Neural progenitor cell (in vitro differentiated cells): ENCODE measurements at regions not wholly inside any gene's neighbourhood (a gene's known extent, or its start where the extent isn't known, plus 50 kb on each side); places are given as distances from the start of the nearest gene placed in this dataset.

Experiments used
- CTCF ChIP-seq: fragments of 200-600 bp; sonication (generic); IDR thresholded peaks from 2 replicates; pipeline ENCODE4 v1.5.1; 2017; ENCODE audit warnings: antibody characterized with exemption, mild to moderate bottlenecking
- EZH2 ChIP-seq: fragments of 200-600 bp; sonication (generic); IDR thresholded peaks from 2 replicates; pipeline ENCODE4 v1.6.1; 2017; ENCODE audit warnings: antibody characterized with exemption, mild to moderate bottlenecking, moderate library complexity
- EZH2phosphoT487 ChIP-seq: fragments of 200-600 bp; sonication (generic); IDR thresholded peaks from 2 replicates; pipeline ENCODE4 v1.6.1; 2017; ENCODE audit warnings: antibody characterized with exemption

GRCh38 chr1:25112400-25112799, 119.9 kb downstream of the SYF2 start:
- no peak for TF ChIP-seq CTCF
- TF ChIP-seq EZH2phosphoT487 = no peak
- no peak for TF ChIP-seq EZH2
